Mammary epithelial cell (primary cell): ENCODE measurements at regions not wholly inside any gene's neighbourhood (a gene's known extent, or its start where the extent isn't known, plus 50 kb on each side); places are given as distances from the start of the nearest gene placed in this dataset.

ENCODE experiments used
- EZH2 ChIP-seq: IDR thresholded peaks from 2 replicates; pipeline ENCODE4 v1.6.1; 2012; ENCODE audit warnings: low read length, inconsistent platforms, borderline replicate concordance
- TF ChIP-seq, protein P1 (sequence below), 2 donors: IDR thresholded peaks in 1 of 2; conservative IDR thresholded peaks in 1 of 2; 2 replicates each; pipeline ENCODE4 v1.5.1; 2011 to 2012; ENCODE audit warnings: inconsistent platforms in 2 of 2, low read length in 2 of 2, mild to moderate bottlenecking in 2 of 2, control low read depth in 1 of 2, low read depth in 1 of 2; ENCODE audit not compliant: insufficient read depth in 1 of 2; ENCODE audit errors: extremely low read depth in 1 of 2

GRCh38 chr16:76226011-76226410 is 51.2 kb upstream of the CNTNAP4 start:
- TF ChIP-seq, protein P1, sequence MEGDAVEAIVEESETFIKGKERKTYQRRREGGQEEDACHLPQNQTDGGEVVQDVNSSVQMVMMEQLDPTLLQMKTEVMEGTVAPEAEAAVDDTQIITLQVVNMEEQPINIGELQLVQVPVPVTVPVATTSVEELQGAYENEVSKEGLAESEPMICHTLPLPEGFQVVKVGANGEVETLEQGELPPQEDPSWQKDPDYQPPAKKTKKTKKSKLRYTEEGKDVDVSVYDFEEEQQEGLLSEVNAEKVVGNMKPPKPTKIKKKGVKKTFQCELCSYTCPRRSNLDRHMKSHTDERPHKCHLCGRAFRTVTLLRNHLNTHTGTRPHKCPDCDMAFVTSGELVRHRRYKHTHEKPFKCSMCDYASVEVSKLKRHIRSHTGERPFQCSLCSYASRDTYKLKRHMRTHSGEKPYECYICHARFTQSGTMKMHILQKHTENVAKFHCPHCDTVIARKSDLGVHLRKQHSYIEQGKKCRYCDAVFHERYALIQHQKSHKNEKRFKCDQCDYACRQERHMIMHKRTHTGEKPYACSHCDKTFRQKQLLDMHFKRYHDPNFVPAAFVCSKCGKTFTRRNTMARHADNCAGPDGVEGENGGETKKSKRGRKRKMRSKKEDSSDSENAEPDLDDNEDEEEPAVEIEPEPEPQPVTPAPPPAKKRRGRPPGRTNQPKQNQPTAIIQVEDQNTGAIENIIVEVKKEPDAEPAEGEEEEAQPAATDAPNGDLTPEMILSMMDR (conservative IDR thresholded peaks at IDR 0.05 in 1 of 2, IDR thresholded peaks at IDR 0.05 in 1 of 2; ENCODE audit: extremely low read depth in 1 of 2, insufficient read depth in 1 of 2, low read depth in 1 of 2, low read length in 2 of 2), result no peak
- no peak for TF ChIP-seq EZH2
